GM18526 (cell line): ENCODE measurements at regions not wholly inside any gene's neighbourhood (a gene's known extent, or its start where the extent isn't known, plus 50 kb on each side); places are given as distances from the start of the nearest gene placed in this dataset.

ENCODE experiments used
- POLR2A ChIP-seq: IDR thresholded peaks from 3 replicates; pipeline ENCODE4 v1.6.1; 2011; ENCODE audit not compliant: insufficient read length; ENCODE audit errors: extremely low read depth

- TF ChIP-seq POLR2A, result no peak
Observed at GRCh38 chr15:70170096-70170699, 72.5 kb upstream of the TLE3 start.

- no peak for TF ChIP-seq POLR2A
Observed at GRCh38 chr15:70169147-70169546, 71.4 kb upstream of the TLE3 start.

DNA sequence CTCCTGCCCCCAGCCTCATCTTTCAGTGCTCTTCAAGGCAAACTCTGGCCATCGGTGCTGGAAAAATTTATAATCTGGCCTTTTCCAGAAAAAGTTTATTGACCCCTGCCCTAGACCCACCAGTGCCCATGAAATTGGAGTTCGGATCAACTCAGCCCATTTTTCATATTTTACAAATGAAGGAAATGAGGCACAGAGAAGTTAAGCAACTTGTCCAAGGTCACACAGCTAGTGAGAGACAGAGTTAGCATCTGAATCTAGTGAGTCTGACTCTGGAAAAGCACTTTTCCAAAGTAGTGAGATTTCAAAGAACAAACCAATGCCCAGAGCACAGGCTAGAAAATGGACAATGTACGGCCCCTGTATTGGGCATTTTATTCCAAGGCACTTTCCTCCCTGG, 69.4 kb upstream of the TLE3 start:
- no peak for TF ChIP-seq POLR2A

- TF ChIP-seq POLR2A, result no peak
Observed at GRCh38 chr15:70166506-70167087, 68.9 kb upstream of the TLE3 start.

GRCh38 chr15:70165716-70166284, 68.1 kb upstream of the TLE3 start:
- no peak for TF ChIP-seq POLR2A

GRCh38 chr15:70164910-70165715, 67.4 kb upstream of the TLE3 start:
- no peak for TF ChIP-seq POLR2A

DNA sequence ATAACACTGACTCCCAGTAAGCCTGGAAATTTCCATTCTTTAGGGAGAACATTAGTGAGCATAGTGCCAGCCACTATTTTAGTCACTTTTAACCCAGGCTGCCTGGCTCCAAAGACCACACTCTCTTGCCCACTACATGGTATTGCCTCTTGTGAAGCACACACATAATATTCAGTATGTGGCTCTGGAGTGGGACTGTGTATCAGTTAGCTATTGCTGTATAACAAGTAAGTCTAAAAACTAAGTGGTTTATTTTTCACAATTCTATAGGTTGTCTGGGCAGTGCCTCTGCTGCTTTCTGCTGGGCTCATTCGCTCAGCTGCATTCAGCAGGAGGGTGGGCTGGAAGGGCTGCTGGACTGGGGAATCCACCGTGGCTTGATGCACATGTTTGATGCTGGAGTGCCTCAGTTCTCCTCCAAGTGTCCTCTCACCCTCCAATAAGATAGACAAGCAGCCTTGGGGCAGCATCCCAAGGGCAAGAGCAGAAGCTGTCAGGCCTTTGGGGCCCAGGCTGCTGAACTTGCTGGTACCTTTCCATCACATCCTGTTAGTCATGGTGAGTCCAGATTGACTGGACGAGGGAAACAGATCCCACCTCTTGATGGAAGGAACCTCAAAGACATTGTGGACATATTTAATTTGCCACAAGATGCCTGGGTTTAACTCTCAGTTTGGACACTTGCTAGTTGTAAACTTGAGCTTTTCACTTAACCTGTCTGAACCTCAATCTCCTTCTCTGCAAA, 66.6 kb upstream of the TLE3 start:
- no peak for TF ChIP-seq POLR2A

GRCh38 chr15:70160803-70161565, 63.3 kb upstream of the TLE3 start:
- no peak for TF ChIP-seq POLR2A

DNA sequence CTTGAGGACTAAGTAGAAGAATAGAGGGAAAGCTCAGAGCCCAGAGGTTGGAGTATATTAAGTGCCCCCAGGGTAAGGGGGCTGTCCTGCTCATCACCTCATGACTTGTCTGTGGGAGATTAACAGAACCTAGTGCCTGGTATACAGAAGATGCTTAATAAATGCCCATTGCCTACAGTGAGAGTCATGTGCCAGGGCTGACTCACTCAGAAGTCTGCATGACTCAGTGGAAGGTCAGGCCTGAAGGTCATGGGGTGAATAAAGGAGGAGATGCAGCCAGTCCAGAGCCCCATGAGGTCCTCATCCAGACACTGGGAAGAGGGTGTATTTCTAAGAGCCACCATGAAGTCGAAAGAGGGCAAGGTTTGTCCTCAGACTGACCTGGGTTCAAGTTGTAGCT, 62.5 kb upstream of the TLE3 start:
- TF ChIP-seq POLR2A, result no peak

DNA sequence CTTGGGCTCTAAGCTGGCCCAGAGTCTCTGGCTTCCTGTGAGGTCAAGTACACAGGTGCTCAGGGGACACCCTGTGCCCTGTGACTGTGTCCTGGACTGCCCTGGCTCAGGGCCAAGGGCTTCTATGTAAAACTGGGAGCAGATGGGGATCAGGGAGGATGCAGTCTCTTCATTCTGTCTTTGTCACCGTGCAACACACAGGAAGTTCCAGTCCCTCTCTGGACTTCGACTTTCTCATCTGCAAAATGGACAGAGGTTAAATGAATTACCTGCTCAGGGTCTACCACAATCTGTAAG, 61.9 kb upstream of the TLE3 start:
- no peak for TF ChIP-seq POLR2A

DNA sequence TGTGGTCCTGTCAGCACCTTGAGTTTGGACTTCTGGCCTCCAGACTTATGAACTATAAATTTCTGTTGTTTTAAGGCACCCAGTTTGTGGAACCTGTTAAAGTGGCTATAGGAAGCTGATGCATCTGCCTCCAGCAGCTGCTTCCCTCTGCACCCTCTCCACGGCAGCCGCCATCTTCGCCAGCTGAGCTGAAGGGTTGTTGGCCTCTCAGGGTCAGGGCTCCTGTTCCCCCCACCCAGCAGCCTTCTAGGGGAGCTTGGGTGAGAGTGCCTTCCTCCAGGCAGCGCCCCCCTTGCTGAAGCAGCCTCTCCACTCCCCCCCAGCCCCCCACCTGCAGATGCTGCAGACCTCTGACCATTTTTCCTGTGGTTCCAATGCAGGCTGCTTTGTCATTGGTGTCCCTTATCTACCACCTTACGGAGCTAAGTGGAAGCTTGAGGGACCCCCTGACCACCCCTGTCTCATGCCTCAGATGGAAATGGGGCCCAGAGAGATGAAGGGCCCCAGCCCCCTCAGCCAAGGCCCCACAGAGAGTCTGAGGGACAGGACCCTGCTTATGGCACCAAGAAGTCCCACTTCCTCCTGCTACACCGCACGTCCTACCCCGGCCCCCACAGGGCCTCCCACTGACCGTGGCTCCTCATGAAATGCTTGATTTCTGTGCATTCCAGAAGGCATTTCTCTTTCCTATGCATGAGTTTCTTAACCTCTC, 61.4 kb upstream of the TLE3 start:
- TF ChIP-seq POLR2A, result no peak

- no peak for TF ChIP-seq POLR2A
Observed at GRCh38 chr15:70158309-70159000, 60.7 kb upstream of the TLE3 start.

GRCh38 chr15:70156671-70157271, 59.1 kb upstream of the TLE3 start:
- no peak for TF ChIP-seq POLR2A
